Ramos (cell line): ENCODE measurements at regions not wholly inside any gene's neighbourhood (a gene's known extent, or its start where the extent isn't known, plus 50 kb on each side); places are given as distances from the start of the nearest gene placed in this dataset.
"Not testable (repeated sequence)": the region's sequence is repeated elsewhere in the genome, so short reads cannot be mapped to it uniquely, and the experiment has no call there.

Source experiments
- in situ Hi-C: fragments of 300-500 bp; cut with MboI; formaldehyde crosslinking; loops from one replicate; pipeline ENCODE4 v1.14.3; 2022; ENCODE audit warnings: low sequenced_read_pairs; ENCODE audit not compliant: unreplicated experiment

DNA sequence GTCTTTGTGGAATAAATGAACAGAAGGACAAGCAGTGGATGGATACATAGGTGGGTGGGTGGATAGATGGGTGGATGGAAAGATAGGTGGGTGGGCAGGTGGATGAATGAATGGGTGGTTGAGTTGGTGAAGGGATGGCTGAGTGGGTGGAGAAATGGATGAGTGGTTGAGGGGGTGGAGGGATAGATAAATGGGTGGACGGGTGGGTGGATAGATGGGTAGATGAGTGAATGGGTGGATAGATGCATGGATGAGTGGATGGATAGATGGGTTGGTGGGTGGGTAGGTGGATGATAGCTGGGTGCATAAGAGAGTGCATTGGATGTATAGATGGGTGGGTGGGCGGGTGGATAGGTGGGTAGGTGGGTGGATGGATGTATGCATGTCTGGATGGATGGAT, 63.5 kb downstream of the UNC93B1 start:
- in situ Hi-C loops: not testable (repeated sequence)

GRCh38 chr11:67938964-67939363, 64.9 kb downstream of the UNC93B1 start:
- in situ Hi-C loops: not testable (repeated sequence)

- in situ Hi-C loops: not testable (repeated sequence)
Observed at GRCh38 chr11:67938371-67938770, 65.5 kb downstream of the UNC93B1 start.

- in situ Hi-C loops: not testable (repeated sequence)
Observed at GRCh38 chr11:67923565-67923964, 80.3 kb downstream of the UNC93B1 start.

- in situ Hi-C loops: not testable (repeated sequence)
Observed at GRCh38 chr11:67920546-67920945, 83.4 kb downstream of the UNC93B1 start.

GRCh38 chr11:67912184-67912583, 91.7 kb downstream of the UNC93B1 start:
- in situ Hi-C loops: not testable (repeated sequence)

DNA sequence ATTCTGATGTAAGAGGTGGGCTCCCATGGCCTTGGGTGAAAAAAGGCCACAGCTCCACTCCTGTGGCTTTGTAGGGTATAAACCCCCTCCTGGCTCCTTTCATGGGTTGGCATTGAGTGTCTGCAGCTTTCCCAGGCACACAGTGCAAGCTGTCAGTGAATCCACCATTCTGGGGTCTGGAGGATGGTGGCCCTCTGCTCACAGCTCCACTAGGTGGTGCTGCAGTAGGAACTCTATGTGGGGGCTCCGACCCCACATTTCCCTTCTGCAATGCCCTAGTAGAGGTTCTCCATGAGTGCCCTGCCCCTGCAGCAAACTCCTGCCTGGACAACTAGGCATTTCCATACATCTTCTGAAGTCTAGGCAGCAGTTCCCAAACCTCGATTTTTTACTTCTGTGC, 92.7 kb downstream of the UNC93B1 start:
- in situ Hi-C loops: not testable (repeated sequence)

DNA sequence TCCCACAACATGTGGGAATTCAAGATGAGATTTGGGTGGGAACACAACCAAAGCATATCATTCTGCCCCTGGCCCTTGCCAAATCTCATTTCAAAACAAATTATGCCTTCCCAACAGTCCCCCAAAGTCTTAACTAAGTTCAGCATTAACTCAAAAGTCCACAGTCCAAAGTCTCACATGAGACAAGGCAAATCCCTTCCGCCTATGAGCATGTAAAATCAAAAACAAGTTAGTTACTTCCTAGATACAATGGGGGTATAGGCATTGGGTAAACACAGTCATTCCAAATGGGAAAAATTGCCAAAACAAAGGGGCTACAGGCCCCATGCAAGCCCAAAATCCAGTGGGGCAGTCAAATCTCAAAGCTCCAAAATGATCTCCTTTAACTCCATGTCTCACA, 93.1 kb downstream of the UNC93B1 start:
- in situ Hi-C loops: not testable (repeated sequence)

DNA sequence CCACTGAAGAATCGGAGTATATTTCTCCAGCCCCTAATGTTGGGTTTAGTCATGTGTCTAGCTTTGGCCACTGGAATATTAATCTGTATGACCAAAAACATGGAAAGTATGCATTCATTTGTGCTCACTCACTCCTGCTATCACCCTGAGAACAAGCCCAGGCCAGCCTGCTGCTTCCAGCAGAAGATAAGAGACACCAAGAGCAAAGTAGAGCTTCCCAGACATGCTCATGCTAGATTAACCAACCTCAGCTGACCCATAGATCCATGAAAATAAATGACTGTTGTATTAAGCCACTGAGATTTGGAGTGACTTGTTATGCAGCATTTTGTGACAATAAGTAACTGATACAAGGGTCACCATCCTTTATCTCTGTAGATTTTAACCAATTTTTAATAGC, 96.9 kb downstream of the UNC93B1 start:
- in situ Hi-C loops: not testable (repeated sequence)

GRCh38 chr11:67899462-67899861, 104.4 kb downstream of the UNC93B1 start:
- in situ Hi-C loops: not testable (repeated sequence)

- in situ Hi-C loops: not testable (repeated sequence)
Observed at GRCh38 chr11:67893487-67893886, 110.4 kb downstream of the UNC93B1 start.

DNA sequence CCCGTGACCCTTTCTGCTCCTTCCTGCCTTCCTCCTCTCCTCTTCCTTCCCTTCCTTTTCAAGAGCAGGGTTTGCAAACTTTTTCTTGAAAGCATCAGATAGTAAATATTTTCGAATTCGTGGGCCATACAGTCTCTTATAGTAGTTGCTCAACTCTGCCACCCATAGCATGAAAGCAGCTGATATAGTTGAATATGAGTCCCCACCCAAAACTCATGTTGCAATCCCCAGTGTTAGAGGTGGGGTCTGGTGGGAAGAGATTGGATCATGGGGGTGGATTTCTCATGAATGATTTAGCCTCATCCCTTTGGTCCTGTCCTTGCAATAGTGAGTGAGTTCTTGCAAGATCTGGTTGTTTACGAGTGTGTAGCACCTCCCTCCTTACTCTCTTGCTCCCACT, 114.3 kb downstream of the UNC93B1 start:
- in situ Hi-C loops: not testable (repeated sequence)

GRCh38 chr11:67888056-67888455, 115.8 kb downstream of the UNC93B1 start:
- in situ Hi-C loops: not testable (repeated sequence)

DNA sequence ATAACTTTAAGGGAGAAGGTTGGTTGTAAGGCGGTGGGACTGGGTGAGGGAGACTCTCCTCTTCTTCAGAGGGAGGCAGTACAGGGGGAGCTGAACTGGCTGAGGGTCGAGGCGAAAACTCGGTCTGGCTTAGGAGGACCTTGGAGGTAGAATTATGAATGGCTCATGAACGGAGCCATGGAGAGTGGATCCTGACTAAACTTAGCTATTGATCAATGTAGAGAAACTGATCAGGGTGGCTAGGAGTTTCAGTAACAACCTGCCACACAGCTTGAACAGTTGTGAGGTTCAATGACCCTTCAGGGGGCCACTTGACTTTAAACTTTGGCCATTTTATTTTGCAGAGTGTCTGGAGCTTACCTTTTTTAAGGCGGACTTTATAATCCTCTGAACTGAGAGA, 117.2 kb downstream of the UNC93B1 start:
- in situ Hi-C loops: not testable (repeated sequence)

DNA sequence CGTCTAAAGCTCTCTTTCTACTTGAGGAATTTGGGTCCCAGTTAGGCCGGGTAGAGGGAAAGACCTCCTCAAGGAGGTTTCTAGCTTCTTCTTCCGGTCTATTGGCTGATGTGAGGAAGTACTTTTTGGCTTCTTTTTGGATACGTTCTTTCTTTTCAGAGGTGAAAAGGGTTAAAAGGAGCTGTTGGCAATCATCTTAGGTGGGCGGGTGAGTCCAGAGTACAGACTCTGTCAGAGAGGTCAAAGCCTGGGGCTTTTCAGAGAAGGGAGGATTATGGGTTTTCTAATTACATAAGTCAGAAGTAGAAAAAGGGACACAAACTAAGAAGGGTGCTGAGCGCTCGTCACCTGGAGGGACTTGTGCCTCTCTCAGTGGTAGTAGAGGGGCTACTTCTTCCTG, 117.7 kb downstream of the UNC93B1 start:
- in situ Hi-C loops: not testable (repeated sequence)

DNA sequence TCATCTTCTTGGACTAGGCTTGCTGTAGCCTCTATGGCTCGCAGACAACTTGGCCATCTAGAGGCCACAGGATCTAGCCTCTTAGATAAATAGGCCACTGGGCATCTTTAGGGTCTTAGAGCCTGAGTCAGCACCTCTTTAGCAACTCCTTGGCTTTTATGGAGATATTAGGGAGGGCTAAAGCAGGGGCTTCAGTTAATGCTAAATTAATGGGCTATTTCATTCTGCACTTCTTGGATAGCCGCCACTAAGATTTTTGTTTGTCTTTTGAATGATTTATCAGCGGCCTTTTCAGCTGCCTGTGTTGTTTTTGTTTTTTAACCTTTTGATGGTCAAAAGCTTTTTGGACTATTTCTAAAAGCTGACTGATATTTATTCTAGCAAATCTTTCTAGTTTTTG, 118.3 kb downstream of the UNC93B1 start:
- in situ Hi-C loops: not testable (repeated sequence)

- in situ Hi-C loops: not testable (repeated sequence)
Observed at GRCh38 chr11:67884761-67885558, 118.9 kb downstream of the UNC93B1 start.

DNA sequence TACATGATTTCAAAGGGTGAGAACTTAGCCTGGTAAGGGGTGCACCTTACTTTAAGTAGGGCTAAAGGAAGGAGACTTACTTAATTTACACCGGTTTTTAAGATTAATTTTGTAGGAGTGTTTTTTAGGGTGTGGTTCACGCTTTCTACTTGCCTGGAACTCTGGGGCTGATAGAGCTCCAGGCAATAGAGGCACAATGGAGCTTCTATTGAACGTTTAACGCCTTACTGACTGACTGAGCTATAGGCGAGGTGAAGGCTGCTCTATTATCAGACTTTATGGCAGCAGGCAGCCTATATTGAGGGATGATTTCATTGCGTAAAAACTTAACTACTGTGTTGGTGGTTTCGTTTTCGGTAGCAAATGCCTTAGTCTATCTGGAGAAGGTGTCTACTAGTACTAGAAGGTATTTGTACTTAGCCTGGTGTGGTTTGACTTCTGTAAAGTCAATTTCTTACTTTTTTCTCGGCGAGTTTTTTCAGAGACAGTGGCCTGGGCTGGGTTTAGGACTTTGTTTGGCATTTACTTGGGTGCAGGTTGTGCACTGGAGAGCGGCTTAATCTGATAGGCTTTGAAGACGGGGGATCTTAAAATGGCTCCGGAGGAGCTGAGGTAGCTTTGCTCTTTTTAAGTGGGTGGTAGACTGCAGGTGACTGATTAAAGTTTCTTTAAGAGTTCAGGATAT, 119.7 kb downstream of the UNC93B1 start:
- in situ Hi-C loops: not testable (repeated sequence)

- in situ Hi-C loops: not testable (repeated sequence)
Observed at GRCh38 chr11:67882304-67882703, 121.6 kb downstream of the UNC93B1 start.

GRCh38 chr11:67881836-67882235, 122.1 kb downstream of the UNC93B1 start:
- in situ Hi-C loops: not testable (repeated sequence)

- in situ Hi-C loops: not testable (repeated sequence)
Observed at GRCh38 chr11:67880594-67881196, 123.2 kb downstream of the UNC93B1 start.
